ELR (cell line): ENCODE measurements at regions not wholly inside any gene's neighbourhood (a gene's known extent, or its start where the extent isn't known, plus 50 kb on each side); places are given as distances from the start of the nearest gene placed in this dataset.

ENCODE experiments used
- DNase-seq: peaks from one replicate; pipeline ENCODE4 v3.0.0-alpha.2; 2015; ENCODE audit warnings: low read depth

GRCh38 chr4:185071236-185071811 is 53.0 kb downstream of the HELT start:
- DNase-seq: no peak

DNA sequence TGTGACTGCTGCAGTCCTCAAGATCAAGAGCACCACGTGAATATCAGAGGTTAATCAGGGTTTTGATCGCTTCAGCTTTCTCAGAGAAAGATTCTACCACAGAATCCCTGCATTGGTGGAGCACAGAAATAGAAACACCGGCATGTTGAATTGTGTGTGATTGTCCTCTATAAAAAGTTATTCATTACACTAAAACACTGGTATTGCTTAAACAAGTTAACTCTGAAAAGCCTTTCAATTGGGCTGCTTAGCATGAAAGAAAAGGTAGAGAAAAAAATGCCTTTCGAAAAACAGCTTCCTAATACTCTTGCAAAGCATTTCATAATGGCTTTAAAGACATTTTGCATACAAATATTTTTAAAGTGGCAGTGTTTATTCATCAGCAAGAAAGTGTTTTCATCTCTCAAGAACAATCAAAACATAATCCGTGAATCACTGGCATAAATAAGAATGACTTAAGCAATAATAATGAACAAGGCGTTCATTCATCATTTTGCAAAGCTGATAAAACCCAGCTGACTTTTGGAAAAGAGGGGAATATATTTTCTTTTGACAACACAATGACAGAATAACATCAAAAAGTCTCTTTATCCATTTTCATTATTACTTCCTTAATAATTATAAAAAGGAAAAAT is 61.1 kb downstream of the HELT start:
- DNase-seq: no peak

GRCh38 chr4:185080545-185080944 is 62.3 kb downstream of the HELT start:
- no peak for DNase-seq

DNA sequence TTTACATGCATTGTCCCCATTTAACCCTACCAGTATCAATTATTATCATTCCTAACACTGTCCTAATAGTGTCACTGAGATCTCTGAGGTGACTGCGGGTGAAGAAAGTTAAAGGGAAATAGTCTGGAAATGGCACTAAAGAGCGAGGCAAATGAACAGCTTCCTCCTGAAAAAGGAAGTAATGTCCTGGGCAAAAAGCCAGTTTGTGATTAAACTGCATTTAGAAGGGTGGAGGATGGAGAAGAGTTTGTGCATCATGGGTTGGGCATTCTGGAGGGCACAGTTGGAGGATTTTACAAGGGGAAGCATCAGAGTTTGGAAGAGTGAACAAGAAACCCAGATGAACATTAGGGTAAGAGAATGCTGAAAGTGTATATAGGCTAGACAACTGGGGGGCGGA is 60.5 kb upstream of the SLC25A4 start:
- DNase-seq: peak; percentile 13

- no peak for DNase-seq
Measured at GRCh38 chr4:185086053-185086452, 57.0 kb upstream of the SLC25A4 start.

DNA sequence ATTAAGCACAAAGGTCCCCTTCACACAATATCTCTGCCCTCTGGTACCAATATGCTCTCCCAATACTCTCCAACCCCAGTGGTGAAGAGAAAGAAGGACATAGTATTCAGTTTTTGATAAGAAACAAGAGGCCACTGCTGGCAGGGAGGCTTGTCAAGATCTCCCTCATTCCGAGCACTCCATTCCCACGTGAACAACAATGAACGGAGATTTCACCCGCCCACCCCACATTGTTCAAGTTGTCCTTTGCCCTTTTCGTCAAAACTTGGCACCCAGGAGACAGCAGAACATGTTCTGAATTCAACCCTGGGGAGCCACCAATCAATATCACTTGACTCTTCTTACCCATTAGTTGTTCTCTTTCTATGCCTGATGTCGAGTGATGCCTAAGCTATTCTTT is 54.2 kb upstream of the SLC25A4 start:
- no peak for DNase-seq

- DNase-seq: no peak
Measured at GRCh38 chr4:185090592-185090991, 52.5 kb upstream of the SLC25A4 start.

- no peak for DNase-seq
Measured at GRCh38 chr4:185092535-185093197, 50.4 kb upstream of the SLC25A4 start.
